GM23338 (cell line): ENCODE measurements at regions not wholly inside any gene's neighbourhood (a gene's known extent, or its start where the extent isn't known, plus 50 kb on each side); places are given as distances from the start of the nearest gene placed in this dataset.

ENCODE experiments used
- CREB1 ChIP-seq: fragments of 250-450 bp; sonication (Bioruptor Pico); IDR thresholded peaks from 2 replicates; pipeline ENCODE4 v1.5.0; 2020; ENCODE audit warnings: low read depth, mild to moderate bottlenecking, moderate library complexity
- CTCF ChIP-seq, 2 experiments: fragments of 200-600 bp in 1 of 2; sonication (generic) in 1 of 2; conservative IDR thresholded peaks; 2 replicates each; pipeline versions ENCODE4 v1.5.1 to v1.6.1; 2016 to 2017; ENCODE audit warnings: antibody characterized with exemption in 2 of 2, low read depth in 2 of 2, mild to moderate bottlenecking in 2 of 2, moderate library complexity in 1 of 2
- ETS1 ChIP-seq: IDR thresholded peaks from 2 replicates; pipeline ENCODE4 v1.6.1; 2016; ENCODE audit warnings: antibody characterized with exemption
- EZH2 ChIP-seq: fragments of 200-600 bp; sonication (generic); IDR thresholded peaks from one replicate; pipeline ENCODE4 v1.8.0; 2017; ENCODE audit warnings: antibody characterized with exemption, mild to moderate bottlenecking, low read depth; ENCODE audit not compliant: unreplicated experiment
- EZH2phosphoT487 ChIP-seq: fragments of 200-600 bp; sonication (generic); IDR thresholded peaks from one replicate; pipeline ENCODE4 v1.8.1; 2018; ENCODE audit warnings: antibody characterized with exemption; ENCODE audit not compliant: unreplicated experiment
- JUNB ChIP-seq: IDR thresholded peaks from one replicate; pipeline ENCODE4 v1.6.1; 2016; ENCODE audit warnings: antibody characterized with exemption; ENCODE audit not compliant: unreplicated experiment
- NANOG ChIP-seq: IDR thresholded peaks from 2 replicates; pipeline ENCODE4 v1.6.1; 2016; ENCODE audit warnings: antibody characterized with exemption, borderline replicate concordance
- POLR2AphosphoS5 ChIP-seq: IDR thresholded peaks from 2 replicates; pipeline ENCODE4 v1.6.1; 2016; ENCODE audit warnings: antibody characterized with exemption, low read depth
- STAT1 ChIP-seq: IDR thresholded peaks from one replicate; pipeline ENCODE4 v1.6.1; 2016; ENCODE audit warnings: antibody characterized with exemption; ENCODE audit not compliant: unreplicated experiment
- ZNF114 ChIP-seq: fragments of 250-450 bp; sonication (Bioruptor Pico); IDR thresholded peaks from 2 replicates; pipeline ENCODE4 v1.5.0; 2020; ENCODE audit warnings: mild to moderate bottlenecking, moderate library complexity
- ZNF331 ChIP-seq: fragments of 250-450 bp; sonication (Bioruptor Pico); IDR thresholded peaks from 2 replicates; pipeline ENCODE4 v1.5.0; 2020; ENCODE audit warnings: low read depth, mild to moderate bottlenecking, moderate library complexity
- ZNF462 ChIP-seq: fragments of 250-450 bp; sonication (Bioruptor Pico); IDR thresholded peaks from 2 replicates; pipeline ENCODE4 v1.5.0; 2020; ENCODE audit warnings: mild to moderate bottlenecking, moderate library complexity
- TF ChIP-seq, protein P1 (sequence below): IDR thresholded peaks from one replicate; pipeline ENCODE4 v1.6.1; 2018; ENCODE audit warnings: antibody characterized with exemption; ENCODE audit not compliant: unreplicated experiment

DNA sequence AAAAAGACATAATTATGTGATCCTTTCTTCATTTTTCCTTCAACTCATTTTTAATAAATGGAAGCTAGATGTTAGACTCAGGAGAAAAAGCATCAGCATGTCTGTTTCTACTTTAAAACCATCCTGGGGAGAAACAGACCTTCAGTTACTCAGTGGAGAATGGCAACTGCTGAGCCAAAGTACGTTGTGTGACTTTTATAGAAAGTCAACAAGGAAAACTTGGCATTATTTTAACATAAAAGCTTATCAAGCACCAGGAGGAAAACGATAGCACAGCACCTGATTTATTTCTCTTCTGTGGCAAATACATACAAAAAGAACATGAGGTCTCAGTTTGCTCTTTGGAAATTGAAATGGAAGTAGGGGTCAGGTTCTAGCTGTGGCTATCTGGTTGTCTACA, 115.3 kb upstream of the RIPOR2 start:
- TF ChIP-seq CTCF (conservative IDR thresholded peaks at IDR 0.05; ENCODE audit: low read depth in 2 of 2) (no peak), POLR2AphosphoS5 (no peak), EZH2 (no peak), EZH2phosphoT487 (no peak), ZNF331 (CRISPR knock-in tag) (no peak), NANOG (no peak), STAT1 (no peak), CREB1 (CRISPR knock-in tag) (no peak), JUNB (no peak), ZNF114 (CRISPR knock-in tag) (no peak), ZNF462 (CRISPR knock-in tag) (no peak), ETS1 (no peak)
- TF ChIP-seq, protein P1, sequence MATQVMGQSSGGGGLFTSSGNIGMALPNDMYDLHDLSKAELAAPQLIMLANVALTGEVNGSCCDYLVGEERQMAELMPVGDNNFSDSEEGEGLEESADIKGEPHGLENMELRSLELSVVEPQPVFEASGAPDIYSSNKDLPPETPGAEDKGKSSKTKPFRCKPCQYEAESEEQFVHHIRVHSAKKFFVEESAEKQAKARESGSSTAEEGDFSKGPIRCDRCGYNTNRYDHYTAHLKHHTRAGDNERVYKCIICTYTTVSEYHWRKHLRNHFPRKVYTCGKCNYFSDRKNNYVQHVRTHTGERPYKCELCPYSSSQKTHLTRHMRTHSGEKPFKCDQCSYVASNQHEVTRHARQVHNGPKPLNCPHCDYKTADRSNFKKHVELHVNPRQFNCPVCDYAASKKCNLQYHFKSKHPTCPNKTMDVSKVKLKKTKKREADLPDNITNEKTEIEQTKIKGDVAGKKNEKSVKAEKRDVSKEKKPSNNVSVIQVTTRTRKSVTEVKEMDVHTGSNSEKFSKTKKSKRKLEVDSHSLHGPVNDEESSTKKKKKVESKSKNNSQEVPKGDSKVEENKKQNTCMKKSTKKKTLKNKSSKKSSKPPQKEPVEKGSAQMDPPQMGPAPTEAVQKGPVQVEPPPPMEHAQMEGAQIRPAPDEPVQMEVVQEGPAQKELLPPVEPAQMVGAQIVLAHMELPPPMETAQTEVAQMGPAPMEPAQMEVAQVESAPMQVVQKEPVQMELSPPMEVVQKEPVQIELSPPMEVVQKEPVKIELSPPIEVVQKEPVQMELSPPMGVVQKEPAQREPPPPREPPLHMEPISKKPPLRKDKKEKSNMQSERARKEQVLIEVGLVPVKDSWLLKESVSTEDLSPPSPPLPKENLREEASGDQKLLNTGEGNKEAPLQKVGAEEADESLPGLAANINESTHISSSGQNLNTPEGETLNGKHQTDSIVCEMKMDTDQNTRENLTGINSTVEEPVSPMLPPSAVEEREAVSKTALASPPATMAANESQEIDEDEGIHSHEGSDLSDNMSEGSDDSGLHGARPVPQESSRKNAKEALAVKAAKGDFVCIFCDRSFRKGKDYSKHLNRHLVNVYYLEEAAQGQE: no peak
